Astrocyte of the cerebellum (primary cell): ENCODE measurements at regions not wholly inside any gene's neighbourhood (a gene's known extent, or its start where the extent isn't known, plus 50 kb on each side); places are given as distances from the start of the nearest gene placed in this dataset.

Source experiments
- DNase-seq: peaks from one replicate; pipeline ENCODE4 v3.0.0-alpha.2; 2011; ENCODE audit warnings: low read depth
- H3K4me3 ChIP-seq: 2 replicates; pipeline ENCODE4 v1.5.1; 2011; ENCODE audit warnings: mild to moderate bottlenecking, low read depth, low read length, moderate library complexity
- in situ Hi-C: cut with HindIII; loops from 2 replicates; pipeline ENCODE4 v1.10.0; 2017; ENCODE audit warnings: low sequenced_read_pairs
- TF ChIP-seq, protein P1 (sequence below): IDR thresholded peaks from 2 replicates; pipeline ENCODE4 v1.5.1; 2012; ENCODE audit warnings: low read length, low read depth, moderate library complexity, mild to moderate bottlenecking; ENCODE audit errors: missing control alignments

DNA sequence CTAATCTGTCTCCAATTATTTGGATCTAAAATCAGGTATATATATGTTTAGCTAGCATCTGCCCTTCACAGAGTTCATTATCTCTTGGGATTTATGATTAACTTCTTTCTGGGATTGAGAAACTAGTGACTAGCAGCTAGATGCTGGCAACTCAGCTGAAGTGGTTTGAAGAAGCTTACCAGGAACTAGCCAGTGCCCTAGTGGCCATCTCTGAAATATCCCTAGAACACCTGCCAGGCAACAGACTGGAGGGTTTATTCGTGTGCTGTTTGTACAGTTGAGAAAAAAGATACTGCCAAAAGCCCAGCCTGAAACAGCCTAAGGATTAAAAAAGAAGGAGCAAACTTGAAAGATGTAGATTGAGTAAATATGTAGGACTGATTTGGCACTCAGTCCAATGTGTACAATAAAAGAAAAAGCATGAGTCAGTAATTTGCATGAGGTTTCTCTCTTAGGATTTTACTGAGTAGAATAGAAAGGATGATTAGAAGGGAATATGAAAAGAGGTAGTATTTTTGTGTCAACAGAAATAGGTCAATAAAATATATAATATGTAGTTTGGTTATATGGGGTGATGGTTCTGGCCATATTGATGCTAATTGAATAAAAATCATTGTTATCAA is 1144.6 kb upstream of the ADGRL2 start:
- H3K4me3 ChIP-seq, result no peak overlapping the region
- TF ChIP-seq, protein P1, sequence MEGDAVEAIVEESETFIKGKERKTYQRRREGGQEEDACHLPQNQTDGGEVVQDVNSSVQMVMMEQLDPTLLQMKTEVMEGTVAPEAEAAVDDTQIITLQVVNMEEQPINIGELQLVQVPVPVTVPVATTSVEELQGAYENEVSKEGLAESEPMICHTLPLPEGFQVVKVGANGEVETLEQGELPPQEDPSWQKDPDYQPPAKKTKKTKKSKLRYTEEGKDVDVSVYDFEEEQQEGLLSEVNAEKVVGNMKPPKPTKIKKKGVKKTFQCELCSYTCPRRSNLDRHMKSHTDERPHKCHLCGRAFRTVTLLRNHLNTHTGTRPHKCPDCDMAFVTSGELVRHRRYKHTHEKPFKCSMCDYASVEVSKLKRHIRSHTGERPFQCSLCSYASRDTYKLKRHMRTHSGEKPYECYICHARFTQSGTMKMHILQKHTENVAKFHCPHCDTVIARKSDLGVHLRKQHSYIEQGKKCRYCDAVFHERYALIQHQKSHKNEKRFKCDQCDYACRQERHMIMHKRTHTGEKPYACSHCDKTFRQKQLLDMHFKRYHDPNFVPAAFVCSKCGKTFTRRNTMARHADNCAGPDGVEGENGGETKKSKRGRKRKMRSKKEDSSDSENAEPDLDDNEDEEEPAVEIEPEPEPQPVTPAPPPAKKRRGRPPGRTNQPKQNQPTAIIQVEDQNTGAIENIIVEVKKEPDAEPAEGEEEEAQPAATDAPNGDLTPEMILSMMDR, result peak; percentile 54
- in situ Hi-C loops, result no loop called here
- no peak for DNase-seq

DNA sequence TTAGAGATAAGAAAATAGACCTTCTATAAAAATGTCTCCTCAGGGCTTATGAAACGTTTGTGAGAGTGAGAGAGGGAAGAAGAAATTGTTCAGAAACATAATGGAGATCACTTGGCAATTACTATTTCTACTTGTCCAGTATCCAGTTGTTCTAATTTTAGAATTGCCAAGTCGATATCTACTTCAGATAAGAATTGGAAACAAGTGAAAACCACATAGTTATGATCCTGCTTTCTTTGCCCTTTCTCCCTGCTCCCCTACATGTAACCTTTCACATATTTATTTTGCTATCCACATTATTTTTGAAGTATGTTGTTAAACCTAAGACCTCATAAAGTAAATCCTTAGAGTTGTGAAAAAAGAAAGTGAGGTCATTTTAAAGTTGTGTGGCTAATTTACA is 1154.7 kb upstream of the ADGRL2 start:
- TF ChIP-seq, protein P1, result no peak
- in situ Hi-C loops, result no loop called here
- no peak overlapping the region for H3K4me3 ChIP-seq
- DNase-seq, result no peak

DNA sequence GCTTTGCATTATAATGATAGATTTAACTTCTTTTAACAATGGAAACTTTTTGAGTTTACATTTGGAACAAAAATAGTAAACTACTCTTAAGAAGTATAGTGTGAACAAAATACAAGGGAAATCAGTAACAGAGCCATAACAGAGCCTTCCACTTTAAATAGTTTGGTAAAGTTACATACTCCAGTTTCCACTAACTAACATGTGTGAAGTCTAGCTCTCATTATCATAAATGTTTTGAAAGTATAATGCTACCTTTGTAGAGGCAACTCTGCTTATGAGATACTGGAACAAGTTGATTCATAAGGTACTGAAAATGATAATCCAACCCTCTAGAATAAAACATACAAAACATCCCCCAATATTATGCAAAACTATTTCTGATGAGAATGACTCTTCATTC is 1155.1 kb upstream of the ADGRL2 start:
- in situ Hi-C loops, result no loop called here
- TF ChIP-seq, protein P1, result no peak
- no peak for DNase-seq
- no peak overlapping the region for H3K4me3 ChIP-seq

DNA sequence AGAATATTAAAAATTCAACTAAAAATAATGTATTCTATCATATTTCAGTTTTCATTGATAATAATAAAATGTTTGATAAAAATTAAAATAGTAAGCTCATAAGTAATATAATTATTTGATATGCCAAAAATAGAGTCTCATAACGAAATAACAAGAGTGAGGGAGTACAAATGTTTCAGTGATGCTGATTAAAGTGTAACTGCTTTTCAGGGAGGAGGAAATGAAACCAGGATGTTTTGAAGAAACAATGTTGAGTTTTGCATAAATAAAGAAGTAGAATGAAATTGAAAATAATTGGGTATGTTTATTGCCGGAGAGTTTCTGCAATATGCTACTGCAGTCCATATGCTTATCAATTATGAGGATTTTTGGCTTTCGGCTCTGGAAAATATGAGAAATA is 1159.8 kb upstream of the ADGRL2 start:
- H3K4me3 ChIP-seq, result no peak overlapping the region
- in situ Hi-C loops, result loop anchor here (5.0 kb wide), 1 partner anchor 59 kb away; no protein-coding TSS in a partner anchor

DNA sequence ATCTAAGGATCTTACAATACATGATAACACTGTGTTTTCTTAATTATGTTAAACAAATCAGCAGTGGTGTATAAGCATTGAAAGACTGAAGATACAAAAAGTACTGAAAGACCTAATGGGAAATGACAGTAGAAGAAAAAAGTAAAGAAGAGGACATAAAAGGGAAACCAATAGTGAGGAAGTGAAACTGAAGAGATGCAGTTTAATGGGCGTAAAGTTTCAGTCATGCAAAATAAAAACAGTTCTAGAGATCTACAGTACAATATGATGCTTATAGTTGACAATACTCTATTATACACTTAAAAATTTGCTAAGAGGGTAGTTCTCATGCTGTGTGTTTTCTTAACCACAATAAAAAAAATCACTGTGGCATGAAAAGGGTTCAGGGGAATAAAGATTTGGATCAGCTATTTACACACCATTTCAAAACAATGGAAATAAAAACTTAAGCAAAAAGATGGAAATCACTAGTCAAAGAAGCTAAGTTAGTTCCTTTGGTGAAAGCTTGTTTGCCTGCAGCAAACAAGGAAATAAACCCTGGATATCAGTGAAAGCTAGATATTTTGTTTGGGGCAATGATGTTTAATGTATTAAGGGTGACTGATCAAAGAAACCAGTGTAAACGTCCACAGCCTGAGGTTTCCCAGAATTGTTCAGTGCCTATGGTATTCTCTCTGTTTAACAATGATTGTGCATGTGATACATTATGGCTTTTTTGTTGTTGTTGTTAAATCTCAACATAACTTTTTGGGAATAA is 1160.8 kb upstream of the ADGRL2 start:
- no peak for DNase-seq
- TF ChIP-seq, protein P1, result no peak
- in situ Hi-C loops, result loop anchor here (5.0 kb wide), 1 partner anchor 58 kb away; no protein-coding TSS in a partner anchor
- H3K4me3 ChIP-seq, result no peak overlapping the region

More for the DNA sequence above, 1159.8 kb upstream of the ADGRL2 start:
- TF ChIP-seq, protein P1, result no peak
- DNase-seq, result no peak

DNA sequence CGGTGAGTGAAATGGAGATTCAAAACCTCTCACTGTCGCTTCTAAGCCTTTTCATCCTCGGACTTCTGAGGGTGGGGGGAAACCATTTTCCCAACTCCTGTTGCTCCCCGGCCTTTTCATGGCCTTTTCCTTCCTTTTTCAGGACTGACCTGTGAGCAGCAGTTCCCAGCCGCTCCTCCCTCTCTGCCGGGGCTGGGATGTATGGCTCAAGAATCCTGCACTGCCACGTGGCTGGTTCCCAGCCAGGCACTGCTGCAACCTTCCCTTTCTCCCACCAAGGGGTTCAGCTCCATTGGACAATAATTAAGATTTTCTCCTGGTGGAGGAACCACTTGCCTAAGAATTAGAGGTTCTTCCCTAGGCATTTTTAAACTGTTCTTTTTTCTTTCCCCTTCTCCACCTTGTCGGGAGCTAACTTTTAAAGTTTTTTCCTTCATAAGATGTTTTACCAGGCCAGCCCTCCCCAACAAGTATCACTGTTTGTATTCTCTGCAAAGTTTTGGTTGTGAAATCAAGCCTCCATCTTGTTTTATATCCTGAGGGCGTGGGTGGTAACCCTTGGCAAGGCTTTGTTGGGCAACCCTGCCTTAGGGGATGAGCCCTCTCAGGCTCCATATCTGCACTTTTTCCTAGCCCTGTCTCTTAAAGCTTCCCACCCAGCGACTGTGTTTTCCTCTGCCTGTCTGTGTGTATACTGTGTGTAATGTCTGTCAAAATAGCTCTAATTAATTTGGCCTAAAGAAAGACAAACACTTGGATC is 1166.6 kb upstream of the ADGRL2 start:
- TF ChIP-seq, protein P1, result no peak
- no peak for DNase-seq

More for the DNA sequence above, 1166.6 kb upstream of the ADGRL2 start:
- in situ Hi-C loops, result no loop called here
- no peak overlapping the region for H3K4me3 ChIP-seq
